Lower lobe of right lung (tissue), 2 donors: ENCODE measurements at regions not wholly inside any gene's neighbourhood (a gene's known extent, or its start where the extent isn't known, plus 50 kb on each side); places are given as distances from the start of the nearest gene placed in this dataset.

Source experiments
- ATAC-seq, 2 donors: fragments of 200-7000 bp; cut with Tn5 transposase; one replicate each; pipeline ENCODE4 v1.9.1; 2020 to 2022; ENCODE audit warnings: mild to moderate bottlenecking in 2 of 2, moderate library complexity in 2 of 2
- DNase-seq: peaks from one replicate; pipeline ENCODE4 v3.0.0-alpha.2; 2020
- H3K27ac ChIP-seq: fragments of 200-600 bp; one replicate; pipeline ENCODE4 v1.8.0; 2022
- H3K27me3 ChIP-seq: fragments of 200-600 bp; one replicate; pipeline ENCODE4 v1.8.0; 2022; ENCODE audit warnings: low read depth
- H3K36me3 ChIP-seq: fragments of 200-600 bp; one replicate; pipeline ENCODE4 v1.8.0; 2022; ENCODE audit warnings: mild to moderate bottlenecking
- H3K4me1 ChIP-seq: fragments of 200-600 bp; one replicate; pipeline ENCODE4 v1.8.0; 2022
- H3K4me3 ChIP-seq: fragments of 200-600 bp; one replicate; pipeline ENCODE4 v1.8.0; 2022; ENCODE audit warnings: mild to moderate bottlenecking
- H3K9me3 ChIP-seq: fragments of 200-600 bp; one replicate; pipeline ENCODE4 v1.8.0; 2022
- CTCF ChIP-seq: fragments of 200-600 bp; IDR thresholded peaks from one replicate; pipeline ENCODE4 v1.8.0; 2022; ENCODE audit warnings: antibody characterized with exemption, mild to moderate bottlenecking
- intact Hi-C: fragments of 100-400 bp; cut with DNase I; formaldehyde crosslinking; loops from one replicate; pipeline ENCODE4 v1.11.0; 2022
- donor health status: DM: no; HTN: yes; CAD: no; lungs with severe emphysema.

GRCh38 chr6:134457941-134458340, 140.0 kb upstream of the SGK1 start:
- Histone ChIP-seq H3K9me3 (no peaks in the 10 kb centered on the region), H3K4me3 (no peak overlapping the region), H3K27me3 (no peaks in the 10 kb centered on the region), H3K36me3 (no peaks in the 10 kb centered on the region), H3K4me1 (no peaks in the 10 kb centered on the region), H3K27ac (no peak overlapping the region)
- intact Hi-C loops = no loop called here
- DNase-seq (no peak), ATAC-seq (no peak)
- TF ChIP-seq CTCF = no peak

- H3K27me3 ChIP-seq = no peaks in the 10 kb centered on the region
- no peak overlapping the region for H3K4me3 ChIP-seq
- H3K36me3 ChIP-seq = no peaks in the 10 kb centered on the region
- intact Hi-C loops = no loop called here
- H3K9me3 ChIP-seq = no peaks in the 10 kb centered on the region
- DNase-seq (no peak), ATAC-seq (no peak)
- no peak overlapping the region for H3K27ac ChIP-seq
- H3K4me1 ChIP-seq = no peaks in the 10 kb centered on the region
- no peak for TF ChIP-seq CTCF
Observed at GRCh38 chr6:134456226-134456625, 138.3 kb upstream of the SGK1 start.

GRCh38 chr6:134455319-134455718, 137.4 kb upstream of the SGK1 start:
- H3K9me3 ChIP-seq = no peaks in the 10 kb centered on the region
- H3K27ac ChIP-seq = no peak overlapping the region
- H3K4me1 ChIP-seq = no peaks in the 10 kb centered on the region
- no peak for DNase-seq
- TF ChIP-seq CTCF = no peak
- intact Hi-C loops = no loop called here
- no peak for ATAC-seq
- no peaks in the 10 kb centered on the region for H3K36me3 ChIP-seq
- H3K4me3 ChIP-seq = no peak overlapping the region
- H3K27me3 ChIP-seq = no peaks in the 10 kb centered on the region

GRCh38 chr6:134454794-134455193, 136.9 kb upstream of the SGK1 start:
- Histone ChIP-seq H3K4me1 (no peaks in the 10 kb centered on the region), H3K9me3 (no peaks in the 10 kb centered on the region), H3K27me3 (no peaks in the 10 kb centered on the region), H3K27ac (no peak overlapping the region), H3K4me3 (no peak overlapping the region), H3K36me3 (no peaks in the 10 kb centered on the region)
- no peak for ATAC-seq
- intact Hi-C loops = no loop called here
- no peak for TF ChIP-seq CTCF
- no peak for DNase-seq

- no peak overlapping the region for H3K27ac ChIP-seq
- no peak for DNase-seq
Observed at GRCh38 chr6:134453792-134454510, 136.0 kb upstream of the SGK1 start.

More at GRCh38 chr6:134453792-134454510, 136.0 kb upstream of the SGK1 start:
- Histone ChIP-seq H3K27me3 (no peaks in the 10 kb centered on the region), H3K36me3 (no peaks in the 10 kb centered on the region), H3K4me3 (no peak overlapping the region), H3K9me3 (no peaks in the 10 kb centered on the region), H3K4me1 (no peaks in the 10 kb centered on the region)
- no peak for ATAC-seq
- intact Hi-C loops = no loop called here
- TF ChIP-seq CTCF = no peak
